ENCODE measurements at regions not wholly inside any gene's neighbourhood (a gene's known extent, or its start where the extent isn't known, plus 50 kb on each side); places are given as distances from the start of the nearest gene placed in this dataset.

DNA sequence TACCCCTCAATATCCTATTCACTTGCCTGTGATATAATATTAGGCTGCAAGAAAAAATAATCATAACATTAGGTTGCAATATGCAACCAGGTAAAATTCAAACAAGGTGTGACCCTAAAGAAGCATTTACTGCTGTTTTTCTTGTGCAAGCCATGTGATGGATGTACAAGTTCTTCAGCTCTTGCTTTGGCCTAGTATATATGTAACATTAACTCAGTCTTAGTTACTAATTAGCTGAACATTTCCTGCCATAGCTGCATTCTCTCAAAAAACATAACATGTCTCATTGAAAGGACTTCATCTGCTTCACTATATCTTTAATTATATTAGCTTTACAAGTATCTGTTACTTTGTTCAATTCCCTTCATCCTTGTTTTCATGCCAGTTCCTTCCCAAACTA, 406.8 kb upstream of the HTR2A start:
- TF ChIP-seq, protein P1, sequence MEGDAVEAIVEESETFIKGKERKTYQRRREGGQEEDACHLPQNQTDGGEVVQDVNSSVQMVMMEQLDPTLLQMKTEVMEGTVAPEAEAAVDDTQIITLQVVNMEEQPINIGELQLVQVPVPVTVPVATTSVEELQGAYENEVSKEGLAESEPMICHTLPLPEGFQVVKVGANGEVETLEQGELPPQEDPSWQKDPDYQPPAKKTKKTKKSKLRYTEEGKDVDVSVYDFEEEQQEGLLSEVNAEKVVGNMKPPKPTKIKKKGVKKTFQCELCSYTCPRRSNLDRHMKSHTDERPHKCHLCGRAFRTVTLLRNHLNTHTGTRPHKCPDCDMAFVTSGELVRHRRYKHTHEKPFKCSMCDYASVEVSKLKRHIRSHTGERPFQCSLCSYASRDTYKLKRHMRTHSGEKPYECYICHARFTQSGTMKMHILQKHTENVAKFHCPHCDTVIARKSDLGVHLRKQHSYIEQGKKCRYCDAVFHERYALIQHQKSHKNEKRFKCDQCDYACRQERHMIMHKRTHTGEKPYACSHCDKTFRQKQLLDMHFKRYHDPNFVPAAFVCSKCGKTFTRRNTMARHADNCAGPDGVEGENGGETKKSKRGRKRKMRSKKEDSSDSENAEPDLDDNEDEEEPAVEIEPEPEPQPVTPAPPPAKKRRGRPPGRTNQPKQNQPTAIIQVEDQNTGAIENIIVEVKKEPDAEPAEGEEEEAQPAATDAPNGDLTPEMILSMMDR (IDR thresholded peaks at IDR 0.05) = no peak
- no peaks in the 10 kb centered on the region for H4K20me1 ChIP-seq (ENCODE audit: insufficient read depth, low read length)
- Mint-ChIP-seq H3K9me3 (peaks cover 0 to 15% (median 5%) of the 10 kb centered on the region in 7 donors), H3K4me3 (no peak overlapping the region), H3K27me3 (ENCODE audit: low read depth in 3 of 3) (peaks cover 0 to 1% (median 0%) of the 10 kb centered on the region in 3 donors), H3K36me3 (no peaks in the 10 kb centered on the region), H3K4me1 (no peaks in the 10 kb centered on the region), H3K27ac (no peak overlapping the region)
- no peaks in the 10 kb centered on the region for H3K79me2 ChIP-seq (ENCODE audit: insufficient read depth, low read length)
- H3K4me2 ChIP-seq (replicated peaks; ENCODE audit: extremely low read depth, low read length, poor library complexity, severe bottlenecking) = no peak overlapping the region
- H3K9ac ChIP-seq (ENCODE audit: insufficient read depth, low read length, poor library complexity, severe bottlenecking) = no peak overlapping the region
- H3K27me3 ChIP-seq (ENCODE audit: control insufficient read depth in 2 of 2, insufficient read depth in 2 of 2, low read length in 2 of 2) = no peaks in the 10 kb centered on the region
- no peak overlapping the region for H3K4me3 ChIP-seq (replicated peaks in 1 of 3; ENCODE audit: low read depth in 2 of 3, low read length in 3 of 3)
- H3K9me3 ChIP-seq (replicated peaks in 1 of 2; ENCODE audit: control insufficient read depth in 1 of 2, insufficient read depth in 1 of 2, low read length in 2 of 2) = no peaks in the 10 kb centered on the region
- intact Hi-C loops (cut with micrococcal nuclease) = no loop called here
- H3K4me1 ChIP-seq (ENCODE audit: control insufficient read depth in 1 of 2, insufficient read depth in 2 of 2, low read length in 2 of 2) = no peaks in the 10 kb centered on the region
- H3K36me3 ChIP-seq (replicated peaks in 1 of 2; ENCODE audit: control insufficient read depth in 1 of 2, insufficient read depth in 2 of 2, low read length in 2 of 2) = no peaks in the 10 kb centered on the region
- H3K27ac ChIP-seq (ENCODE audit: low read depth in 1 of 2, low read length in 2 of 2) = no peak overlapping the region
- H2AFZ ChIP-seq (ENCODE audit: insufficient read depth, low read depth, low read length, poor library complexity, severe bottlenecking) = no peak overlapping the region
- DNase-seq = no peak

DNA sequence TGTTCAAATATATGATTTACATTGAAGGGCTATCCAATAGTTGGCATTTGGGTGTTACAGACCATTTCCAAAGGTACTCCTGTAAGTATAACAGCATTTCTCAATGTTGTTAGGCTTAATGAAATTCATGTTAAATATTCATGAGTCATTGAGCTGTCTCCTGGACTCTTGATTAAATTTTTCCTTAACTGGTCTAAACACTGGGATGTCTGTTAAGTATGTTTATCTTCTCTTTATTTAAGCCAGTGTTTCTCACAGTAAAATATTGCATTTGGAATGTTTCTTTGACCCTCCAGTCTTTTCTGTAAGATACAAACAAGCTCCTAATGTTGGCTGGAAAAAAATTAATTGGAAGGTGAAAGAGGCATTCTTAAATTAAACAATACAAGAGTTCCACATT, 402.5 kb upstream of the HTR2A start:
- DNase-seq = no peak
- H3K27ac Mint-ChIP-seq = no peak overlapping the region
- H3K27me3 Mint-ChIP-seq (ENCODE audit: low read depth in 3 of 3) = peaks cover 2 to 3% (median 3%) of the 10 kb centered on the region in 3 donors
- H3K36me3 ChIP-seq (replicated peaks in 1 of 2; ENCODE audit: control insufficient read depth in 1 of 2, insufficient read depth in 2 of 2, low read length in 2 of 2) = no peaks in the 10 kb centered on the region
- intact Hi-C loops (cut with micrococcal nuclease) = no loop called here
- H3K4me1 Mint-ChIP-seq = no peaks in the 10 kb centered on the region
- no peaks in the 10 kb centered on the region for H3K9me3 ChIP-seq (replicated peaks in 1 of 2; ENCODE audit: control insufficient read depth in 1 of 2, insufficient read depth in 1 of 2, low read length in 2 of 2)
- H4K20me1 ChIP-seq (ENCODE audit: insufficient read depth, low read length) = no peaks in the 10 kb centered on the region
- no peak overlapping the region for H3K4me2 ChIP-seq (replicated peaks; ENCODE audit: extremely low read depth, low read length, poor library complexity, severe bottlenecking)
- H3K27me3 ChIP-seq (ENCODE audit: control insufficient read depth in 2 of 2, insufficient read depth in 2 of 2, low read length in 2 of 2) = no peaks in the 10 kb centered on the region
- no peak overlapping the region for H3K27ac ChIP-seq (ENCODE audit: low read depth in 1 of 2, low read length in 2 of 2)
- no peaks in the 10 kb centered on the region for H3K36me3 Mint-ChIP-seq
- H3K9me3 Mint-ChIP-seq = peaks cover 2 to 13% (median 3%) of the 10 kb centered on the region in 7 donors
- TF ChIP-seq, protein P1 (IDR thresholded peaks at IDR 0.05) = no peak
- no peak overlapping the region for H2AFZ ChIP-seq (ENCODE audit: insufficient read depth, low read depth, low read length, poor library complexity, severe bottlenecking)
- no peak overlapping the region for H3K4me3 ChIP-seq (replicated peaks in 1 of 3; ENCODE audit: low read depth in 2 of 3, low read length in 3 of 3)
- no peaks in the 10 kb centered on the region for H3K4me1 ChIP-seq (ENCODE audit: control insufficient read depth in 1 of 2, insufficient read depth in 2 of 2, low read length in 2 of 2)
- no peak overlapping the region for H3K9ac ChIP-seq (ENCODE audit: insufficient read depth, low read length, poor library complexity, severe bottlenecking)
- no peak overlapping the region for H3K4me3 Mint-ChIP-seq
- H3K79me2 ChIP-seq (ENCODE audit: insufficient read depth, low read length) = no peaks in the 10 kb centered on the region
